ENCODE measurements at regions not wholly inside any gene's neighbourhood (a gene's known extent, or its start where the extent isn't known, plus 50 kb on each side); places are given as distances from the start of the nearest gene placed in this dataset.

GRCh38 chr18:43649649-43650357, 372.5 kb upstream of the SYT4 start:
- no peak overlapping the region for H3K27ac ChIP-seq
- TF ChIP-seq ZFX (IDR thresholded peaks at IDR 0.05; ENCODE audit: borderline replicate concordance): no peak
- TF ChIP-seq, protein P1, sequence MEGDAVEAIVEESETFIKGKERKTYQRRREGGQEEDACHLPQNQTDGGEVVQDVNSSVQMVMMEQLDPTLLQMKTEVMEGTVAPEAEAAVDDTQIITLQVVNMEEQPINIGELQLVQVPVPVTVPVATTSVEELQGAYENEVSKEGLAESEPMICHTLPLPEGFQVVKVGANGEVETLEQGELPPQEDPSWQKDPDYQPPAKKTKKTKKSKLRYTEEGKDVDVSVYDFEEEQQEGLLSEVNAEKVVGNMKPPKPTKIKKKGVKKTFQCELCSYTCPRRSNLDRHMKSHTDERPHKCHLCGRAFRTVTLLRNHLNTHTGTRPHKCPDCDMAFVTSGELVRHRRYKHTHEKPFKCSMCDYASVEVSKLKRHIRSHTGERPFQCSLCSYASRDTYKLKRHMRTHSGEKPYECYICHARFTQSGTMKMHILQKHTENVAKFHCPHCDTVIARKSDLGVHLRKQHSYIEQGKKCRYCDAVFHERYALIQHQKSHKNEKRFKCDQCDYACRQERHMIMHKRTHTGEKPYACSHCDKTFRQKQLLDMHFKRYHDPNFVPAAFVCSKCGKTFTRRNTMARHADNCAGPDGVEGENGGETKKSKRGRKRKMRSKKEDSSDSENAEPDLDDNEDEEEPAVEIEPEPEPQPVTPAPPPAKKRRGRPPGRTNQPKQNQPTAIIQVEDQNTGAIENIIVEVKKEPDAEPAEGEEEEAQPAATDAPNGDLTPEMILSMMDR (IDR thresholded peaks at IDR 0.05): no peak

- TF ChIP-seq ZFX (IDR thresholded peaks at IDR 0.05; ENCODE audit: borderline replicate concordance): no peak
- H3K27ac ChIP-seq: no peak overlapping the region
Measured at GRCh38 chr18:43650426-43650825, 373.1 kb upstream of the SYT4 start.

DNA sequence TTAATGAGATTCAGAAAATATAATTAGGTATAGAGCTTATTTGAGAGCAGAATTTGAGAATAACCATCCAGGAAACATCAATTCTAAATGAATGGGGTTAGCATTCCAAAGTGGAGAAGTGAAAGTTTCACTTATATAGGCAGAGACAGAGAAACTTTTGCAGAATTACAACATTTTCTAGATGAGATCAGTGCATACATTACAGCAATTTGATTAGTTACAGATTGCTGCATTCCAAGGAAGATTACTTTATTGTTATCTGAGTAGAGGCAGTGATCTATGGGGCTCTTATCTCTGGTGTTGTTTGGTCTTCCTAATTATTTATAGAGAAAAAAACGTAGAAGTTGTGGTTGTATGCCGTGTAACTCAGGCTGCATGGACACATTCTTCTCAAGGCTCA, 373.8 kb upstream of the SYT4 start:
- no peak overlapping the region for H3K27ac ChIP-seq
- TF ChIP-seq, protein P1 (IDR thresholded peaks at IDR 0.05): no peak
- TF ChIP-seq ZFX (IDR thresholded peaks at IDR 0.05; ENCODE audit: borderline replicate concordance): no peak

DNA sequence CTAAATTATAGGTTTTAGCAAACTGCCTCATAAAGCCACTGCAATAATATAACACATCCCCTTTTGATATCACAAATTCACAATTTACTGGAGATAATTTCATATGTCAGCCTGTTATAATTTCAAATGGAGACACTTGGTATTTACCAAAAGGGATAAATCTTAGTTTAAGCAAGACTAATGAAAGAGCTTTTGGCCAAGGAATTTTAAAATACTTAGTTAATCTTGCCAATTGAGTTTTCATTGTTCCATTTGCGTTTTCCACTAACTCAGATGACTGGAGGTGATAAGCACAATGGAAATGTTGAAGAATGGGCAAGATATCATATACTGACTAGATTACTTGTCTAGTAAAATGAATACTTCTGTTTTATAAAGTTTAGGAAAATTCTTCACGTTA, 379.3 kb upstream of the SYT4 start:
- TF ChIP-seq ZFX (IDR thresholded peaks at IDR 0.05; ENCODE audit: borderline replicate concordance): no peak
- TF ChIP-seq, protein P1 (IDR thresholded peaks at IDR 0.05): no peak
- no peak overlapping the region for H3K27ac ChIP-seq

GRCh38 chr18:43661570-43661969, 384.3 kb upstream of the SYT4 start:
- no peak for TF ChIP-seq ZFX (IDR thresholded peaks at IDR 0.05; ENCODE audit: borderline replicate concordance)
- TF ChIP-seq, protein P1 (IDR thresholded peaks at IDR 0.05): peak; percentile 77
- no peak overlapping the region for H3K27ac ChIP-seq

GRCh38 chr18:43662657-43663056, 385.4 kb upstream of the SYT4 start:
- no peak overlapping the region for H3K27ac ChIP-seq
- TF ChIP-seq ZFX (IDR thresholded peaks at IDR 0.05; ENCODE audit: borderline replicate concordance): no peak
- TF ChIP-seq, protein P1 (IDR thresholded peaks at IDR 0.05): no peak

GRCh38 chr18:43663159-43663558, 385.9 kb upstream of the SYT4 start:
- no peak overlapping the region for H3K27ac ChIP-seq
- TF ChIP-seq ZFX (IDR thresholded peaks at IDR 0.05; ENCODE audit: borderline replicate concordance): no peak

GRCh38 chr18:43664487-43665008, 387.3 kb upstream of the SYT4 start:
- H3K27ac ChIP-seq: no peak overlapping the region
- TF ChIP-seq ZFX (IDR thresholded peaks at IDR 0.05; ENCODE audit: borderline replicate concordance): no peak
- TF ChIP-seq, protein P1 (IDR thresholded peaks at IDR 0.05): no peak
